Anterior cingulate cortex (tissue), 58 donors: ENCODE measurements at regions not wholly inside any gene's neighbourhood (a gene's known extent, or its start where the extent isn't known, plus 50 kb on each side); places are given as distances from the start of the nearest gene placed in this dataset.

Experiments used
- DNase-seq, 58 donors: peaks; one replicate each; lab custom pipeline; 2025; lab: John Stamatoyannopoulos, UW

DNA sequence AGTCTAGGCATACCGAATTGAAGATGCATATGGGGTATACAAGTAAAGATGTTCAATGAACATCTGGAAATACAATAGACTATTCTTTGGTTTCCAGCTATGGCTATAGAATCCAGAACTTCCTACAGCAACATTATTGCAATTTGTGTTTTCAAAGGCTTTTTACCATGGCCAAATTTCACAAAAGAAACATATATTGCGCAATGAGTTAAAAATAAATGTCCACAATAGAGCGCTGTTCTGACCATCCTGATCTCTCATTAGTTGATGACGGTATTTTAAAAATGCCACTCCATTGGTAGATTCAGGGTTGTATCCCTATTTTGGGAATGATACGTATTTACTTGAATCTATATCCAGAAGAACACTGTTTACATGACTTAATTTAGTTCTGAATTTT, 139.2 kb downstream of the LINC00632 start:
- no peak for DNase-seq

DNA sequence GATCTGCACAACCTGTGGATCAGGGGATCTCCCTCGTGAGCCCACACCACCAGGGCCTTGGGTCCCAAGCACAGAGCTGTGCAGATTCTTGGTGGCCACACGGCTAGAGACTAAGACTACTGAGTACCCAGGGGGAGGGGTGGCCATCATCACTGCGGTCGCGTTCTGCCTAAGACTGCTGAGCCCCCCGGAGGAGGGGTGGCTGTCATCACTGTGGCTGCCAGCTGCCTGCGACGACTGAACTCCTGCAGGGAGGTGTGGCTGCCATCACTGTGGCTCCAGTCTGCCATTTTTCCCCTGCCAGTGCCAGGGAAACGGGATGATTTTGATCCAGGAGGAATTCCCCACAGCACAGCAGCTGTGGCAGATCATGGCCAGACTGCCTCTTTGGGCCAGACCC, 141.7 kb upstream of the SPANXB1 start:
- no peak for DNase-seq

DNA sequence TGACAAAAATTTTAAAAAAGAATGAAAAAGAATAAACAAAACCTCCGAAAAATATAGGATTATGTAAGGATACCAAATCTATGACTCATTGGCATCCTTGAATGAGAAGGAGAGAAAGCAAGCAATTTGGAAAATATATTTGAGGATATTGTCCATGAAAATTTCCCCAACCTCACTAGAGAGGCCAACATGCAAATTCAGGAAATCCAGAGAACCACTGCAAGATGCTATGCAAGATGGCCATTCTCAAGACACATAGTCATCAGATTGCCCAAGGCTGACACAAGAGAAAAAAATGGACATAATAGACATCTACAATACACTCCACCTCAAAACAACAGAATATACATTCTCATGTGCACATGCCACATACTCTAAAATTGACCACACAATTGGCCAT, 135.9 kb upstream of the SPANXB1 start:
- no peak for DNase-seq

- no peak for DNase-seq
Observed at GRCh38 chrX:140912606-140913005, 89.8 kb upstream of the SPANXB1 start.

DNA sequence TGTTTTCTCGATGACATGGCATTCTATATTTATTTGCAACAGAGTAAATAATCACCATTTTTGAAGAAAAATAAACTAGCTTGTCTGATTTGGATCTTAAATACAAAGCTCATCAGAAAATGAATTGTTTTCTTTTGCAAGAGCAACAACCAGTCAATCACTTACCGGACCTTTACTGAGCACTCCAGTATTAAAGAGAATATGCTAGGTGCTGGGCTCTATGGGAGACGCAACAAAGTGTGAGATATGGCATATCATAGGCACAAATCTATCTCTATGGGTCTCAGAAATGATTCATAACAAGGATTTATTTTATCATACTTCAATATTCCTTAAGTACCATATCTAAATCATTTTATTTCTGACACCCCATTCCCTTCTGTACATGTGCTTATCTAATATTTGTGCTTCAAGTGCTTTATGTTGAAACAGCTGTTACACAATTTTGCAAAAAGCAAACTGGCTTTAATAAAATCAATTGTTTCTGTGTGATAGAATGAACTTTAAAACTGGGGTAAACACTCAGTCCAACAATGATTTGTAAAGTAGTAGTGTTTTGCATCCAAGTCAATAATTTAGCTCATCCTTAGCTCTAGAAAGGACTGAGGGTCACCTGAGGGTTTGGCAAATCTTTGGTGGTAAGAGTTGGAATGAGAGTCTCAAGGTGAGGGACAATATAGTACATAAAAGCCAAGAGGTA, 88.4 kb upstream of the SPANXB1 start:
- no peak for DNase-seq

DNA sequence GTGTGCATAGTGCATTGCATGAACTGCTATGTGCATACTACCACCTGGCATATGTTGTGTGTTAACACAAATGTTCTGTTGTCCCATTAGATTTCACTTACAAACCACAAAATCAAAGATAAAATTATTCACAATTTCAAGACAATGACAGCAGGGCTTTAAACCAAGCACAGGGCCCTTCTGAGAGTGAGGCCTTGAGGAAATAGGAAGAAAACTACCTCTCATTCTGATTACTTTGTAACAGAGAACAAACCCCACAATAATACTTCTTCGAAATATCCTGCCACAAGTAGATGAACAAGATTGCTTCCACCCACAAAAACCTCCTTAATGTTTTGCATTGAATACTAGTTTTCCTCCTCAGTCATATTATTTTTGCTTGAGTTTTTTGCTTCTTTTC, 85.5 kb upstream of the SPANXB1 start:
- no peak for DNase-seq

DNA sequence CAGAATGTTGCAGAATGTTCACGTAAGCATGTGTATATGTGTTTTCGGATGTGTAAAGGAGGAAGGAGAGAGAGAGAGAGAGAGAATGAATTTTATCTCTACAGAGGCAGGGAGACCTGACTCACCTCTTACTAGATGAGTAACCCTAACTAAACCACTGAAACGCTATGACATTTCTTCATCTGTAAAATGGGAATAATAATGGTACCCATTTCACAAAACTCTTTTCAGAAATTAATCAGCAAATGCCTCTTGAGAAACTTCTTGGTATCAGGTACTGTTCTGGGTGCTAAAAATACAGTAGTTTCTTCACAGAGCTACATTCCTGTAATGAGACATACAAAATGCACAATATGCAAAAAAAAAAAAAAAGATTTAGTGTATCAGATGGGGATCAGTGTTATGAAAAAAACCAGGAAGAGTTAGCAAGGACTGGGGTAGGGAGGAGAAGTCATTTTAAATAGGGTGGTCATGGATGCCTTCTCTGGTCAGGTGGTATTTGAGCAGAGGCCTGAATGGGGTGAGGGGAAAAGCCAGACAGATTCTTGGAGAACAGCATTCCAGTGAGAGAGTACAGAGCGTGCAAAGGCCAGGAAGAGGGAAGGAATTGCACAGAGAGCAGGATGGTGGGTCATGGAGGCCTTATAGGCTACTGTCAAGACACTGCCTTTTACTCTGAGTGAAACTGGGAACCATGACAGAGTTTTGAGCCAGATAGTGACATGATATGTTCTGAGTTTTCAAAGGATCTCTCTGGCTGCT, 84.9 kb upstream of the SPANXB1 start:
- no peak for DNase-seq

DNA sequence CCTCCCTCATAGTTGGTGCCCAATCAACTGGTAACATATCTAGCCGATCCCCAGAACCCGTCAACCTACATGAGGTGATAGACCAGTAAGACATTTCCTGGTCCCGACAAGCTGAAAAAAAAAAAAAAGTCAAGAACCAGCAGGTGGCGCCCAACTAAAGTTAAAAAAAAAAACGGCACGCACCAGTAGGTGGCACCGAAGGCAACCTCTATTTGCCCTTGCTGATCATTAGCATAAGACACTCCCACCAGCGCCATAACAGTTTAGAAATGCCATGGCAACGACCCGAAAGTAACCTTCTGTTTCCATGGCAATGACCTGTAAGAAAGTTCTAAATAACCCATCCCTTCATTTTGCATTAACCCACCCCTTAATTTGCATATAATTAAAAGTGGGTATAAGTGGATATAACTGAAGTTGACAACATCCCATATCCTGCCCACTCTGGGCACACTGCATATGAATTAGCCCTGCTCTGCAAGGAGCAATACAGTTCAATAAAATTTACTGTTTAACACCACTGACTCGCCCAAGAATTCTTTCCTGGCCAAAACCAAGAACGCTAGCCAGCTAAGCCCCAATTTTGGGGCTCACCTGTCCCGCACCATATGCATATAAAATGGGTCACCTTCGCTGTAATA, 83.9 kb upstream of the SPANXB1 start:
- peak in 27 of 58 donors; percentile 0 to 25 (median 1) for DNase-seq

GRCh38 chrX:140920416-140920815, 82.0 kb upstream of the SPANXB1 start:
- no peak for DNase-seq

GRCh38 chrX:140923118-140923517, 79.3 kb upstream of the SPANXB1 start:
- DNase-seq, result no peak

DNA sequence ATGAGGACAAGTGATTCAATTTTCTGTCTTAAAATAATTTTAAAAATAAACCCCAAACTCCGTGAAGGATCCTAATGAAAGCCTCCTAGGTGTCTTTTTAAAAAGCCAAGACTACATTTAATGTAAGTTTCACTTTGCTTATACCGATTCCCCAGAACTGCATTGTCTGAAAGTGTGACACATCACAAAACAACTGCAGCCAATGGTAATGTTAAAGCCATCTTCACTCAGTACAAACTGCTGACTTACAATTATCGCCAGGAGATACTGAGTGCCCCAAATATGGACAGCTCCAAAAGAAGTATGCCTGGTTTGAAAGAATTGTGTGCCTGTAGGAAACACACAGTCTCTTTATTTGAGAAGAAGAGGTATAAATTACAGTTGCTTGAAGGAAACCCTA, 73.7 kb upstream of the SPANXB1 start:
- no peak for DNase-seq

DNA sequence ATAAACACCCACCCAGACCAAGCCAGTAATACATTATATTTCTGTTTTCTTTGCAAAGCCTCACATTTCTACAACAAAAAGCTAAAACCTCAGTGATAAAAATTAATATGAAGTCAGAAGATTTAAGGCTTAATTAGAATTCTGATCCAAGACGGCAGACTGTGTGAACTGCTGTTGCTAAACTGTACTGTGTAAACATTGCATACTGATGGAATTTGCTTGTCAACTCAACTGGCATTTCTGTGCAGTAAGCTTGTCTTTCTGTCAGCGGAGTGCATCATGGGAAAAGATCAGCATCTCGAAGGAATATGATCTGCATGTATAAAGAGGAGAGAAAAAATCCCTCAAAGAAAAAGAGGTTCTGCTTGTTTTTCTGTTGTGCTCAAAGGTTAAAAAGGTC, 69.4 kb upstream of the SPANXB1 start:
- no peak for DNase-seq

DNA sequence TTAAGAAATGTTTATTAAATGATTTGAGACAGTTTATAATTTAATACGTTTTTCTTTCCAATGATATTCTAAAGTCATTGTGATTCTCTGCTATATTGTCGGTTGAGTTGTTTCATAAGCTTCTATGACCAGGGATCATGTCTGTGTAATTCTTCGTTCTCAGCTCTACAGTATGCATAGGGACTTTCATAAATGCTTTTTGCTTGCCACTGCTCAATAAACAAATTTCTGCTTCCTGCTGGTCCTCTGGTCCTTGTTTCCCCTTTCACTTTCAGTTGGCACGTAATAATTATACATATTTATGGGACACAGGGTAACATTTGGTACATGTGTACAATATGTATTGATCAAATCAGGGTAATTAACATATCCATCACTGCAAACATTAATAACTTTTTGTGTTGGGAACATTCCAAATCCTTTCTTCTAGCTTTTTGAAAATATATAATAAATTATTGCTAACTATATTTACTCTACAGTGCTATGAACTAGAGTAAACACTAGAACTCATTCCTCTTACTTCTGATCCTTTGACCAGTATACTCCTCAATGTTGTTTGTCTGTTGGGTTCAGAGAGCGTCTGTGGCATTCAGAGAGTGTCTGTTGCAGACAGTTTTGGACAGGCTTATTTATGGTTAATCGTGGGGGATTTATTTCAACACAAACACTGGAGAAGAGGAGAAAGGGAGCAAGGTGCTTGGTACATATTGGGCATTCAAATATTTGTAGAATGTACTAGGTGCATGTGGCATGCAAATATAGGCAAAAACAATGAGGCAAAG, 68.3 kb upstream of the SPANXB1 start:
- DNase-seq, result no peak

GRCh38 chrX:140943513-140943912, 58.9 kb upstream of the SPANXB1 start:
- no peak for DNase-seq

DNA sequence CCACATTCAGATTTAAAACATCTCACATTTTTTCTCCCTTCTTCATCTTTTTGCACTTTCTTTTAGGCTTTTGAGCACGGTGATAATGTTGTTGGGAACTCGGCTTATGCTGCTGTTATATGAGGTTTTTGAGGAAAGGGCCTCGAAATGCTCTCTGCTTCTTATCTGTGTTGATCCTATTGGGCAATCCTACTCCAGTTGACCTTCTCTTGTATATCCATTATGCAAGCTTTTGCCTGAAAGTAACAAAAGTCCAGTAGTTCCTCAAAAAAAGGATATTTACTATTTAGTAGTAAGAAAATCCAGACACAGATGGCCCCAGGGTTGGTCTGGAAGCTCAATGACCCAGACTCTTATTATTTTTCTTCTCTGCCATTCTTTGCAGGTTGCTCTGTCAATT, 57.7 kb upstream of the SPANXB1 start:
- no peak for DNase-seq

DNA sequence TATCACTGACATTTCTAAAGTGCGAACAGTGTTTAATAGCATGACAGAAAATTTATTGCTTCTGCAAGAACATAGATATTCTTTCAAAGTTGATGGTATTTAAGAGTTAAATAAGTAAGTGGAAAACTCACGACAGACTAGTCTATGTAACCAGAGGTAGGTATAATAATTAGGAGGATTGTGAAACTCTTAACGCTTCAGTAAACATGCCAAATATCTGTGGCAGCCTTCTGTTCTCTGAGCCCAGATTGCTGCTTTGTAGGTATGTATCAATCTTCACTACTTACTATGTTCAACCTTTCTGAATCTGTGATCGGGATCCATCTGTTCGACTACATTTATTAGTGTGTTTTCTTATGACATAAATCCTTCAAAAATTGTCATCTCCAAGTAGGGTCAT, 53.6 kb upstream of the SPANXB1 start:
- no peak for DNase-seq

DNA sequence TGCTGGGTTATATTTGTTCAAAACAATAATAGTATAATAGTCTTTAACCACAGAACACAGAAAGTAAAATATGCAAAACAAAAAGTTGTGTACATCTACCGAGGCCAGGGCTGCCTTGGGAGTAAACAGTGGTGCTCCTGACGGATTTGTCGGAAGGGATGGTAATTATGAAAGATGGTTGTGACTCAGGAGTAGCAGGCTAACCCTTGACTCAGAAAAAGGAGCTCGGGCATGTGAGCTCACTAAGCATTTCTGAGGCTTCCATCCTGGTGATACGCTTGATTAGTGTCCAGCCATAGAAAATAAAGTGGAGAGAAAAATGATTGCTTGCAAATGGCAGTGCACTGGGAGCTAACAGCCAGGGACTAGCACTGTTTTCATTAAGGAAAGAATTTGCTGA, 53.2 kb upstream of the SPANXB1 start:
- DNase-seq, result no peak
